ENCODE measurements at regions not wholly inside any gene's neighbourhood (a gene's known extent, or its start where the extent isn't known, plus 50 kb on each side); places are given as distances from the start of the nearest gene placed in this dataset.

DNA sequence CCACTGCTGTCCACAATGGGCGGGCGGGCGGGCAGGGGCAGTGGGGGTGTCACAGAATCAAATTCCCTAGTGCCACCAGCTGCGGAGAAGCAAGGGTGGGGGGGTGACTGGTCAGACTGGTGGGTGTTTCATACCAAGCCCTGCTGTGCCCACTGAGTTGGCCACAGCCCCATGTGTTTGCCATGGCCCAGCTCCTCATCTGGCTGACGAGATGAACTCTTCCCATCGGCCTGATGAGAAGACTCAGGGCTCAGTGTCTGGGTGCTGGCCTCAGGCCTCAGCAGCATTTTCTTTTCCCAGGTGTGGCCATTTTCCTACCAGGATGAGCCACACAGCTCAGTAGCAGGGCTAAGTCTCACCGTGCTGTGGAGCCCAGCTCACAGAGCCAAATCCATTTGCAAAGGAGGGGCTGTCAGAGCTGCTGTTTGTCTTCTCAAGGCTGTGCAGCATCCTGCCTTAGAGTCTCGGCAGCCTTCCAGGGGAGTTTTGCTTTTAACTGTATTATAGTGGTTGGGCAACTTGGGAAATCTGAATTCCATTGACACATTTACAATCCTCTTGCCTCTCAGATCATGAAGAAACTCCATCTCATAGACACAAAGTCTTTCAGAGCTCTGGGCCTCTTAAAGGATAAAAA lies 176.8 kb downstream of the ABHD5 start:
- no peak for DNase-seq

- DNase-seq, result no peak
These were observed 178.8 kb downstream of the ABHD5 start for GRCh38 chr3:43869491-43869890.

DNA sequence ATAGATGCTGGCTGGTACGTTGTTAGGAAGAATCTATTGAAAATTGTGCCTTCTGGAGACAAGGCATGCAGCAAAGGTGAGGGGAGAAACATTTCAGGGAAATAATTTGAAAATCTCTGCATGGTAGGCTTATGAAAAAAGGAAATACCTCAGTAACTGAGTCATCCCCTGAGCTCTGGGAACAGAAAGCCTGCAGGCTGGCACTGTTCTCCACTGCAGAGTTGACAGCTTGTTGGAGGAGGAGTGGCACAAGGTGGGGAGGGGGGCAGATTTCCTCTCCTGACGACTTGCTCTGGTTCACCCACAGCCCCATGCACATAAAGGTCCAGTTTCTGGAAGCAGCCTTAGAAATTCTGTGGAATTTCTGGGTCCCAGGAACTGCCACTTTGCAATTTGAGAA lies 179.4 kb downstream of the ABHD5 start:
- DNase-seq, result no peak

- DNase-seq, result no peak
These were observed 180.3 kb downstream of the ABHD5 start for GRCh38 chr3:43870844-43871626.

DNA sequence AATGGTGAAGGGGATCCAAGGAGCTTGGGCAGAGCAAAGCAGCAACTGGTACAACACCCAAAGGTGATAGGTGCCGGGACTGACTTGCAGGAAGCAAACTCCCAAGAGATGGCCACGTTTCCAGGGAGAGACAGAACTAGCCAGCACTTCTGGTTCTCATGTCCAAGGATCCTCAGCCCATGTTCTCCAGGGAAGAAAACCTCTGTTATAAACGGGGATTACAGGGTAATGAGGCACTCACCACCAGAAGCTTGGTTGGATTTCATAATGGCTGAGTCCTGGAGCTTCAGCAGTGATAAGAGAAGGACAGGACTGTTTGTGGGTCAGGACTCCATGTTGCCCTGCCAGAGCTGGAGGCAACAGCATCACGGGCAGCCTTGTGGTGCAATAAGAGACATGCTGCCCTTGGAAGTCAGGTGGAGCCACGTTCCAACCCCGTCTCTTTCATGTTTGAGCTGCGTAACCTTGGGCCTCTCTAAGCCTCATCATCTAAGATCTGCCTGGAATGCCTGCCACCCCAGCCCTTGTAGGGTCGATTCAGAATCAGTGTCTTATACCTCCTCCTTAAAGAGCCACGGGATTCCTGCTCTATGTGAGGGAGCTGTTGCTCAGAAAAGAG lies 181.0 kb downstream of the ABHD5 start:
- no peak for DNase-seq

- no peak for DNase-seq
These were observed 181.6 kb downstream of the ABHD5 start for GRCh38 chr3:43872301-43872700.

DNA sequence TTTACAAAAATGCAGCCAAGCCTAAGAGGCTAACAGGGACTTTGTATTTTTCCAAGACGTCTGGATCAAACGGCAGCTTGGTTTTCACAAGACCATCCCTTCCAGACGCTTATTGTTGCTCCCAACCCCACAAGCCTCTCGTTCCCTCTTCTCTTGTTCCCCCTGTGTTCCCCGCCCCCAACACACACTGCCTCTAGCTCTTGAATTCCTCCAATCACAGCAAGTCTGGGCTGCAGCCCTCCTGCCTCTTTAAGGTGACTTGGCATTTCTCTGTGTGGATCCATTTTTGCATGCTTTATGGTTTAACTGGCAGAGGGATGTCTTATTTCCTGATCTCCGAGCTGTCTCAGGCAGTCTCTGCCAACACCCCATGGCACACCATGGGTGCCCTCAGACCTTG lies 182.2 kb downstream of the ABHD5 start:
- no peak for DNase-seq

DNA sequence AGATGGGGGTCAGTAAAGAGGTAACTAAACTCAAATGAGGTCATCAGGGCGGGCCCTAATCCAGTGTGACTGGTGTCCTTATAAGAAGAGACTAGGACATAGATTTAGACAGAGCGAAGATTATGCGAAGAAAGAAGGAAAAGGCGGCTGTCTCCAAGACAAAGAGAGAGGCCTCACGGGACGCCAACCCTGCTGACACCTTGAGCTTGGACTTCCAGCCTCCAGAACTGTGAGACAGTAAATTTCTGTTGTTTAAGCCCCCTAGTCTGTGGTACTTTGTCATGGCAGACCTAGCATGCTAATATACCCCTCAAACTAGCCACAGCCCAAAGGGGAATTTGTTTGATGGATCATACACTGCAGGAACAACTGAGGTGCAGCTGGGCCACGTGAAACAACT lies 183.0 kb downstream of the ABHD5 start:
- no peak for DNase-seq

GRCh38 chr3:43874290-43874689 lies 183.6 kb downstream of the ABHD5 start:
- DNase-seq, result no peak

DNA sequence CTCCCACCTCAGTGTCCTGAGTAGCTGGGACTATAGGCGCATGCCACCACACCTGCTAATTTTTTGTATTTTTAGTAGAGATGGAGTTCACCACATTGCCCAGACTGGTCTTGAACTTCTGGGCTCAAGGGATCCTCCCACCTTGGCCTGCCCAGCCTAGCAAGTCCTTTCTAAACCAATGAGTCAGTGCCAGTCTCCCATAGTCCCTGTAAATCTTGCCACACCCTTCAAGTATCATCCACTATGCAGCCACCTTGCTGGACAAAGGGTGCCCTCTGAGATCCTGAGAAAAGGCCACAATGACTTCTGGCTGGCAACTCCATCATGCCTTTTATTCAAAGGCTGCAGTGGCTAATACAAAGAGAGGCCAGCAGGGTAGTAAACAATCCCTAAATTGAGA lies 184.0 kb downstream of the ABHD5 start:
- no peak for DNase-seq

- no peak for DNase-seq
These were observed 185.9 kb downstream of the ABHD5 start for GRCh38 chr3:43876648-43877047.

- DNase-seq, result no peak
These were observed 188.4 kb downstream of the ABHD5 start for GRCh38 chr3:43879166-43879565.

DNA sequence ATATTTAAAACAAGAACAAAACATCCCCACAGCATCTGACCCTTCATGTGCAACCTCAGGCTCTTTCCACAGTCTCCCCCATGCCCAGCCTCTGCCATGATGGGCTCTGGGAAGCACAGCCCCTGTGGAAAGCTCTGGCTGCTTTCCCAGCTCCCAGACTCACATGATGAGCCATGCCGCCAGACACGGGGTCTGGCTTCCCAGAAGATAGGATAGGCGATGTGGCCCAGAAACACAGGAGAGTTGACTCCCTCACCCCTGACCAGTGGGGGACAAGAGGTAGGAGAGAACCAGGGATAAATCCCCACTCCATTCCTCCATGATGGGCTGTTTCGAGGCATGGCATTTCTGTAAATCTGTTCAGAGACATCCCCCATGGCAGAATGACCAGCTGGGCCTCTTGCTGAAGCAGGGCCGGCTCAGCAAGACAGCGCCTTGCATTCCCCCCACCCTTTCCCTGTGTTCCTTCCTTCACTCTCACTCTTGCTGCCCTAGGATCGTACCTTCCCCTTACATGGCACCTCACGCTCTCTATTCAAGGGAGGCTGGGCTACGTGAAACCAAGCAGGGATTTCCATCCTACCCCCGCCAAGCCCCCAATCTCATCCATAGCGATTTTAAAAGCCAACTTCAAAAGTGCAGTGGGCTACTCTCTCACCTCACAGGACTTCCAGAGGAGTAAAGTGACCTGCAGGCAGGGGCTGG lies 192.4 kb downstream of the ABHD5 start:
- DNase-seq, result no peak

GRCh38 chr3:43883729-43884396 lies 193.1 kb downstream of the ABHD5 start:
- DNase-seq, result no peak

DNA sequence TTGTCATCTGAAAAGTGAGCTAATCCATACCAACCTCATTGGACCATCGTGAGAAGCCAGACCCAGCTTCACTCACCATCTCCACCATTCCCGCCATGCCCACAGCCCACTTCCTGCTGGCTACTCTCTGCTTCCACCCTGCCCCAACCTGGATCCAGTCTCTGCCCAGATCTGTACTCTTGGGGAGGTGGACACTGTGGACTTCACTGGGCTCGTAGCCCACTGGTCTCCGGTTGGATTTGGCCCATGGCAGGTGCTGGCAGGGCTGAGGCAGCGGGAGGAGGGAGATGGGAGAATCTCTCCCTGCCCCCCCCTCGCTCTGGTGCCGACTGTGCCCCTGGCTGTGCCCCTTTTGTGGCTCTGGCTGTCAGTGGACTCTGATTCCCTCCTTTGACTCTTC lies 193.8 kb downstream of the ABHD5 start:
- no peak for DNase-seq

DNA sequence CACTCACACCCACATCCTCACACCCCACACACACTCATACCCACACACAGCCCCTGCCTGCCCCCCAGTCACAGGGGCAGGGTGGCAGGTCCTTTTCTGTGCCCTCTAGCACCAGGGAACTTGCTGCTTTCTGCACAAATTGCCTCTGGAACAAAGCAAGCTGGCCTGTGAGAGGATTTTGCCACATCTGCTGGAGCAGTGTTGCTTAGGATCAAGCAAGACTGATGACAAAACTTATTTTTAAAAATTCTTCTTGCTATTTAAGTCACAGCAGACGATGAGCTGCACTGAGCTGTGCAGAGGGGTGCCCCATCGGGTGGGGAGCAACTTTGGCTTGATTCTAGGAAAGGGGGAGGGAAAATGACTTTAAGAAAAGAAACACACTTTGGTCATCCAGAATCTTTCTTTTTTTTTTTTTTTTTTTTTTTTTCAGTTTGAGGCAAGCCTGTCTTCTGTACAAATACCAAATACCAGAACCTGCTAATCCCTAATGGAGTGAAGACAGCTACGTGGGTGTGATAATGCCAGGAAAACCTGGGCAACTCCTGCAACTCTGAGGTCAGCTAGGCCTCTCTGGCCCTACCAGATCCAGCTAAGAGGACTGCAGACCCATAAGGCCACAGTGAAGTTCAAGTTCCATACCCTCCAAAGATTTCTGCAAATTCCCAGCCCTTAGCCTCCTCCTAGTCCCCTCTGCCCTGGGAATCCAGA lies 195.3 kb downstream of the ABHD5 start:
- DNase-seq, result no peak

DNA sequence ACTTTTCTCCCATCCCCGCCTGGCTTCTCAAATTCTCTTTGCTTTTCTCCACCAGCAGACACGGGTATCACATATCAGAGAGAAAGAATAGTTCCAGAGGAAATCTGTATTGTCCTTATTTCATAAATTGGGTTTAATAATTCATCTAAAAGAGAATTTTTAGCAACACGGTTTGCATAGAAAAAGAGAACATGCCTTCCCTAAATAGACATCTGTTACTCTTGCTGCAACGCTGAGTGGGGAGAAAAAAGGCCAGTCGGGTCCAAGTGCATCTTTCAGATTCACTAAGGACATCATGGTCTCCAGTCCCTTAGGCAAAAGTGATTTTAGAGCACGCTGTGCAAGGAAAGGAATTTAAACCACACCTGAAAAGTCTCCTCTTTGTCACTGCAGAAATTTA lies 201.3 kb downstream of the ABHD5 start:
- no peak for DNase-seq

GRCh38 chr3:43892526-43892925 lies 201.8 kb downstream of the ABHD5 start:
- peak; percentile 14 for DNase-seq

GRCh38 chr3:43893727-43894126 lies 203.0 kb downstream of the ABHD5 start:
- DNase-seq, result no peak

DNA sequence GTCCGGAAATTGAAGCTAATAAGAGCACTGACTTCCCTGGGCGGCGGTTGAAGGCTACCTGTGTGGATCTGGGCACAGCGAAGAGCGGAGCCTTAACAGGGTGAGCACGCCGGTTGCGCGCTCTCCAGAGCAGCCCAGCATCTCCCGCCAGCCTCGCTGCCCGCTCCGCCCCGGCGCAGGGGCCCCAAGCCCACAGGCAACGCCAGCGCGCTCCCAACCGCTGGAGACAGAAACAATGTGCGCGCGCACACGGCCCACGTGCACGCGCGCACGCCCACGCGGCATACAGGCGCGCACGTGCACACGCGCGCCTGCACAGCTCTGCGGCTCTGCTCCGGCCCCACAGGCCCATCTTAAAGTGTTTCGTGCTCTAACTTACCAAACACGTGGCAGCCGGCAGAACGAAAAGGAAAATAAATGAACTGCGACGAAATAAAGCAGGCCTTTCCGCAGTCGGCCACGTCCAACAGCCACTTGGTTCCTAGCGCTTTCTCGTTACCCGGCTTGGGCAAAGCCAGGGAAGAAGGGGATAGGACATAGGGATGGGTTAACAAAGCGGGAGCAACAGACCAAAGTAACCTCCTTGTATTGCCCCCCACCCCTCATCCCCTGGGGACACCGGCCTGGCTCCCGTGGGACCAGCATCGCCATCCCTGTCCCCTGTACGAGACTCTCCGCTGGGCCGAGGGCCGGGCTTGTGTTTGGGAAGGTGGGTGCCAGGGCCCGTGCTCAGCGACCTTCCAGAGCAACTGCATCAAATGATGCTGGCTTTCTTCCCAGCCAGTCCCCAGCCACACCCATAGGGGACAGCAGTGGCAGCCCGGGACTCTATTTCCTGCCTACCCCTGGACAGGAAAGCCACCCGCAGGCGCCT lies 203.7 kb downstream of the ABHD5 start:
- peak; percentile 65 for DNase-seq

GRCh38 chr3:43895573-43895972 lies 204.8 kb downstream of the ABHD5 start:
- peak; percentile 1 for DNase-seq
